Esophagus squamous epithelium (tissue), 4 donors: ENCODE measurements at regions not wholly inside any gene's neighbourhood (a gene's known extent, or its start where the extent isn't known, plus 50 kb on each side); places are given as distances from the start of the nearest gene placed in this dataset.

Experiments used
- POLR2A ChIP-seq, 4 donors: fragments of 450-650 bp; IDR thresholded peaks; one replicate each; pipeline ENCODE4 v1.6.1; 2017; ENCODE audit warnings: antibody characterized with exemption in 4 of 4, mild to moderate bottlenecking in 4 of 4, moderate library complexity in 3 of 4
- TF ChIP-seq, protein P1 (sequence below), 6 experiments: fragments of 450-650 bp in 4 of 6; fragments of 200-600 bp in 2 of 6; sonication (generic) in 2 of 6; IDR thresholded peaks; one replicate each; pipeline ENCODE4 v1.5.1; 2016 to 2019; ENCODE audit warnings: antibody characterized with exemption in 6 of 6, mild to moderate bottlenecking in 4 of 6, moderate library complexity in 4 of 6

DNA sequence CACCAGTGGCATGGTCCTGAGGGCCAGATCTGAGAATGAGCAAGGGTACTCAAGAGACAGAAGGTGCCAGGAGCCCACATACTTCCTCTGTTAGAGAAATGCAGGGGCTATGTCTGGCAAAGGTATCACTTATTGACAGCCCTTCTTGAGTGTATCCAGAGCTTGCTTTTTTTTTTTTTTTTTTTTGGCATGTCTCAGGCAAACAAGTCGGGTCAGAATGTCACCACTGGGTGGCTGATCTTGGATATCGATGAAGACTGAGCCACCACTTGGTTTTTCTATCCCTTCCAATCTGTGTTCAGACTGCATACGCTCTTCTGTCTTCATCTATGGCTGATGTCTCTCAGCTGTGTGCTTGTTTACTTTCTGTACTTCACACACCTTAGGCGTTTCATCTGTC lies 363.4 kb upstream of the C2CD4B start:
- TF ChIP-seq, protein P1, sequence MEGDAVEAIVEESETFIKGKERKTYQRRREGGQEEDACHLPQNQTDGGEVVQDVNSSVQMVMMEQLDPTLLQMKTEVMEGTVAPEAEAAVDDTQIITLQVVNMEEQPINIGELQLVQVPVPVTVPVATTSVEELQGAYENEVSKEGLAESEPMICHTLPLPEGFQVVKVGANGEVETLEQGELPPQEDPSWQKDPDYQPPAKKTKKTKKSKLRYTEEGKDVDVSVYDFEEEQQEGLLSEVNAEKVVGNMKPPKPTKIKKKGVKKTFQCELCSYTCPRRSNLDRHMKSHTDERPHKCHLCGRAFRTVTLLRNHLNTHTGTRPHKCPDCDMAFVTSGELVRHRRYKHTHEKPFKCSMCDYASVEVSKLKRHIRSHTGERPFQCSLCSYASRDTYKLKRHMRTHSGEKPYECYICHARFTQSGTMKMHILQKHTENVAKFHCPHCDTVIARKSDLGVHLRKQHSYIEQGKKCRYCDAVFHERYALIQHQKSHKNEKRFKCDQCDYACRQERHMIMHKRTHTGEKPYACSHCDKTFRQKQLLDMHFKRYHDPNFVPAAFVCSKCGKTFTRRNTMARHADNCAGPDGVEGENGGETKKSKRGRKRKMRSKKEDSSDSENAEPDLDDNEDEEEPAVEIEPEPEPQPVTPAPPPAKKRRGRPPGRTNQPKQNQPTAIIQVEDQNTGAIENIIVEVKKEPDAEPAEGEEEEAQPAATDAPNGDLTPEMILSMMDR (IDR thresholded peaks at IDR 0.05) = no peak
- TF ChIP-seq POLR2A (IDR thresholded peaks at IDR 0.05) = no peak
